AG08396 (cell line): ENCODE measurements at regions not wholly inside any gene's neighbourhood (a gene's known extent, or its start where the extent isn't known, plus 50 kb on each side); places are given as distances from the start of the nearest gene placed in this dataset.
"Not testable (repeated sequence)": the region's sequence is repeated elsewhere in the genome, so short reads cannot be mapped to it uniquely, and the experiment has no call there.

Source experiments
- DNase-seq: peaks from one replicate; pipeline ENCODE4 v3.0.0; 2012; ENCODE audit warnings: low spot score, mixed read lengths

DNA sequence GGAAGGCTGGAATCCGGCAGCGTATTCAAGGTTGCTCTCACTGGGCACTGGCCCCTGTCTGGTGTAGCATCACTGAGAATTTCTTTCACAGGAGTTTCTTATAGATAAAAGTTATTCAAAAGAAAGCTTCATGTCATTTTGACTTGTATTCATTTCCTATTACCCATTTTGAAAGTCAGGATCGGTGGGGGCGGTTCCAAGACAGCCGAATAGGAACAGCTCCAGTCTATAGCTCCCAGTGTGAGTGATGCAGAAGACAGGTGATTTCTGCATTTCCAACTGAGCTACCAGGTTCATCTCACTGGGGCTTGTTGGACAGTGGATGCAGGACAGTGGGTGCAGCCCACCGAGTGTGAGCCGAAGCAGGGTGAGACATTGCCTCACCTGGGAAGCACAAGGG, 51.5 kb upstream of the CDC42EP3 start:
- not testable (repeated sequence) for DNase-seq

DNA sequence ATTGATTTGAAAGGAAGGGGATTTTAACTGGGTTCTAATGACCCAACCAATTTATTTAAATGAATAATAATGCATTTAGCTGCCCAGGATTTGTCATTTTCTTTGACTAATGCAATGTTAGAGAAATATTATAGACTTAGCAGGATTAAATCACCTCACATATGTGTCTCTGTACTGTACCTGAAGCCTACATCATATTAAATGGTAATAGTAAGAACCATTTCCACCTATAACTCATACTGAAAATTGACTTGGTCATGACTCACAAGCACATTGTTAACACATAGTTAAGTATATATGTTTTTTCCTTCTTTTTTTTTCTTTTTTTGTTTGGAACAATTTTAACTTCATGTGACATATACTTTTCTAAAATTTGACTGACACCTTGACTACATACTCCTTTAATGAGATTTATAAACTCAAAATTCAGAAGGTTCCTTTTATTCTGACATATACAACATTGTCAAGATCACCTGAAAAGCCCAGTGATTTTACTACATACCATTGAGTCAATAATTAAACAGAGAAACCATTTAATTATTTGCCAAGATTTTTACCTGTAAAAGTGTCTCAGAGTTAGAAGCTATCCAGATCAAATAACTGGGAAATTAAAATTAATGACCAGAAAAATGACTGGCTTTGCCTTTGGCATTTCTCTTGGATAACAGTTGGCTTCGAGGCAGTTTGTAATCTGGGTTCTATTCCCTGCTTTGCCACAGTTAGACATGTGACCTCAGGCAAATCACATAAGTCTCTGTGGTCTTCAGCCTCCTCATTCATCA, 58.8 kb upstream of the CDC42EP3 start:
- DNase-seq = no peak

GRCh38 chr2:37732412-37732811, 61.0 kb upstream of the CDC42EP3 start:
- not testable (repeated sequence) for DNase-seq

- no peak for DNase-seq
Observed at GRCh38 chr2:37733251-37733650, 61.8 kb upstream of the CDC42EP3 start.

- DNase-seq = not testable (repeated sequence)
Observed at GRCh38 chr2:37733955-37734354, 62.5 kb upstream of the CDC42EP3 start.

DNA sequence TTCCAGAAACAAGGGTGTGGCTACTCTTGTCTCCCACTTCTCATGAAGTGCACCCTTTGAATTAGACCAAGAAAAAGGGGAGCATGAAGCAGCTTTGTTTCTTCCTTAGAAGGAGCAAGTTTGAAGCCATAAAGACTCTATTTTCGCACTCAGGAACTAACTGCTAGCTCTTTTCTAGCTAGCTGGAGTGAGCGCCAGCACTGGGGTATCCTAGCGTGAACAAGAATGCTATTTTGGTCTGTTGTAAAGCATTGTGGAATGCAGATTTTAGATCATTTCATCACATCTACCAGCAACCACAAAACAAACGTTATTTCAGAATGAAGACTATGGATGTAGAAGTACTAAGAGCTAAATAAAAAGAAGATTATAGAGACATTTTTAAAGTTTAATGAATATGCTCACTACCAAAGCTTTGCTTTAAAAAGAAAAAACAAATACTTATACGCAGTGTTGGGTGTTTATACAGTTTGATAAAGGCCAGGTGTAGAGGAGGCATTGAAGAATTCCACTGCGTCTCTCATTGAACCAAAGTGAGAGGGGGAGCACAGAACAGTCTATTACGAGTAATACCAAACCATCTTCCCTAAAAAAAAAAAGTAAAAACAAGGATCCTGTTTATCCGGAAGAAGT, 63.6 kb upstream of the CDC42EP3 start:
- DNase-seq = not testable (repeated sequence)

DNA sequence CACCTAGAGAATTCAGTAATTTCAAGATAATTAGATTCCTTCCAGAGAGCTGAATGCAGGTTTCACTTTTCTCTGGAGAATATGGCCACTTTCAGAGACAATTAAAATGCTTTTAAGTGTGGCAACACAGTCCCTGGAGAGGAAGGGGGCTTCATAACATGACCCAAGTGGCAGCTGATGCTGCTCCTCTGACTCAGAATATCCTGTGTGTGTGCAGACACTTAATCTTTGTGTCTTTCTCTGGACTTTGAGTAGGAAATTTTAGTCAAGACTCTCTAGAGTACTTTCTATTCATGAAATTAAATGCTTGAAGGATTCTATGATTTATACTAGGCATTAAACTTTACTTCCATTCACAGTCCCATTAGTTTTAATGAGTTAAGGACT, 64.1 kb upstream of the CDC42EP3 start:
- DNase-seq = not testable (repeated sequence)

GRCh38 chr2:37737507-37737906, 66.1 kb upstream of the CDC42EP3 start:
- no peak for DNase-seq

DNA sequence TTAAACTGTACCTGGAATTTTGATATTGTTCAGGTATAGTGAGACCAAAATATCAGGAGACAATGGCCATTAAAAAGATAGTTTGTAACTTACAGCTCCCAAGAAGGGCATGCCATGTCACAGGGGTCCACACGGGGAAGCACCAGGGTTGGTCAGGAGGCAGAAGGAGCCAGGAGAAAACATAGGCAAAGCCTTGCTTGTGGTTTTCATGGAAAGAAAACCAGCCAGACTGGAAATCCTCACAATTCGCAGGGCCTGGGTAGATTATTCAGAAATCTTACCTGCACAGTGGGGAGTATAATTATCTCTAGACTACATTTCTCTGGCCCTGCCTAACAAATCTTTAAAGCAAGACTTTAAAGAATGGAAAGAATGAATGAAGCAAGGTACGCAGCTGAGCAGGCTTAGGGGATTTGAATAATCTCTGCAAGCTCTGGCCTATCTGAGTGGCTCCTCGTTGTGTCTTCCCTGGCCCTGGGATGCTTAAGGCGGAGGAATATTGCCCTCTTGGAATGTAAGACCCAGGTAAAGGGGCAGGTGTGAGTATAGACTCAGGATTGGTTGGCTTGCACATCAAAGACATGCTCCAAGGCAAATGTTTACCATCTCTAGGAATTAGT, 66.9 kb upstream of the CDC42EP3 start:
- DNase-seq = no peak

- DNase-seq = no peak
Observed at GRCh38 chr2:37739153-37739552, 67.7 kb upstream of the CDC42EP3 start.

DNA sequence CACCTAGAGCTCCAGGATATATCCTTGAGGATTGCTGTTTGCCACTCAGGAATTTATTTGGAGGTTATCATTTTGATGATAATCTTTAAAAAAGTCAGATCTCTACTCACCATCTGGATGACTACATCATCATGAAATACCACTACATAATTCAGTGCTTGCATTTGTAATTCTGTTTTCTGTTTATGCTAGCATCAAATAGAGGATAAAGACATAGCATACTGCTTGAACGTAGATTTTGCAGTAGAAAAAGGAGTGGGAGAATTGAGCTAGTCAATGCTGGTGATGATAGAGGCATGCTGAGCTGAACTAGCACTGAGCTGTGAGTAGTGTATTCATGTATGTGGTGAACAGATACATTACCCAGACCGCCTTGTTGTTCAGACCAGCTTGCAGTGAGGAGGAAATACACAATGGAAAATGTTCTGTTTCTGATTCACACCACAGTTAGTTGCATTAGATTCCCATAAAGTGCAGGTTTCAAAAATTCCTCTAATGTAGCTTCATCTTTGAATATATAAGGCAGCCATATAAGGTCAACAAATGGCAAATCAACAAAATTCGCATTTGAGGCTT, 68.8 kb upstream of the CDC42EP3 start:
- no peak for DNase-seq

- DNase-seq = no peak
Observed at GRCh38 chr2:37742286-37742685, 70.8 kb upstream of the CDC42EP3 start.

- no peak for DNase-seq
Observed at GRCh38 chr2:37744010-37744409, 72.6 kb upstream of the CDC42EP3 start.

DNA sequence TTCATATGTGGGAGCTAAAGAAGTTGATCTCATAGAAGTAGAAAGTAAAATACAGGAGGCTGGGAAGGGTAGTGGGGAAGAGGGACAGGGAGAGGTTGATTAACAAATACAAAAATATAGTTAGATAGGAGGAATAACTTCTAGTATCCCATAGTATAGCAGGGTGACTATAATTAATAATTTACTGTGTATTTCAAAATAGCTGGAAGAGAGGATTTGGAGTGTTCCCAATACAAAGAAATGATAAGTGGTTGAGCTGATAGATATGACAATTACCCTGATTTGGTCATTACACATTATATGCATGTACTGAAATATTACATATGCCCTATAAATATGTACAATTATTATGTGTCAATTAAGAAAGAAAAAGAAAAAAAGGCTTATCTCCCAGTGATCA, 73.5 kb upstream of the CDC42EP3 start:
- DNase-seq = not testable (repeated sequence)

DNA sequence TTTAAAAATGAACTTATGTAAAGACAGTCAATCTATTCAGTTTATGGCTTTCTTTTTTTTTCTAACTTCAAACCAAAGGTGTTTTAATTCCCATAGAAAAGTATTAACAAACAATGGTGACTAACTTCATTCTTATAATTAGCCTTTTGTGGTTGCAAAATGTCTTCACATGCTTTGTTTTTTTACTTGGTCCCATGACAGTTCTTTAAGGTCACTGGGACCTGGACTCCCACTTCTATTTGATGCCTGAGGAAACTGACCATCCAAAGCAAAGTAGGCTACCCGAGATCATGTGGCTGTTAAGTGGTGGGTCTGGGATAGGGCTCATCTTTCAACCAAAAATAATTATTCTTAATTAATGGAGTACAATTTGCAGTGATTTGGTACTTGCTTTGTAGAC, 74.6 kb upstream of the CDC42EP3 start:
- not testable (repeated sequence) for DNase-seq

- DNase-seq = no peak
Observed at GRCh38 chr2:37746883-37747282, 75.4 kb upstream of the CDC42EP3 start.

DNA sequence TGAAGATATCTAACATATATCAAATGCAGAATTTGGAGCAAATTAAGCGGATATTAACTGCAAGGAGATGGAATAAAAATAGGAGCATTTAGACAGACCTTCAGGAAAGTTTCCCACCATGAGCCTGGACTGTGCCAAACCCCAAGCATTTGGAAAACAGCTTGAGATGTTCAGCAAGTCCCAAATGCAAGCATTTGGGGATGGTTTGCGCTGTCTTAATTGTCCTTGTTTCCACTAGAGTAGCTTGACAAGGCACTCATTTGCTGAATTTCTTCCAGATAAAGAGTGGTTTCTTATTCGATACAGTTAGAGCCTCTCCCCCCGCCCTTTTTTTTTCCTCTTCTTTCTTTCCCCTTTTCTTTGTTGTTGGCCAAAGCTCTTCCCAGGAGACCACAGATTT, 77.1 kb upstream of the CDC42EP3 start:
- no peak for DNase-seq

DNA sequence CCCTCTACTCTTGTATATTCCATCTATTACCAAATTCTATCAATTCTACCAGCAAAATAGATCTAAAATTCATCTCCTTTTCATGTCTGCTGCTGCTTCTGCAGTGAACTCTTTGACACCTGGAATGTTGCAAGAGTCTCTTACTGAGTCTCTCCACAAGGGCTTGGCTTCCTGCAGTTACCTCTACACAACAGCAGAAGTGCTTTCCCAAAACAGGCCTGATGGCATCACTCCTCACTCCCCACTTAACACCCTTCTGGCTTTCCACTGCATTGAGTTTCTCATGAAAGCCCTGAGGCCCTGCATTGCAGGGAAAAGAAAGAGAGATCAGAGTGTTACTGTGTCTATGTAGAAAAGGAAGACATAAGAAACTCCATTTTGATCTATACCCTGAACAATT, 78.8 kb upstream of the CDC42EP3 start:
- not testable (repeated sequence) for DNase-seq

- DNase-seq = no peak
Observed at GRCh38 chr2:37752766-37753165, 81.3 kb upstream of the CDC42EP3 start.

GRCh38 chr2:37753758-37754157, 82.3 kb upstream of the CDC42EP3 start:
- no peak for DNase-seq

GRCh38 chr2:37755961-37756559, 84.6 kb upstream of the CDC42EP3 start:
- not testable (repeated sequence) for DNase-seq

GRCh38 chr2:37757456-37757855, 86.0 kb upstream of the CDC42EP3 start:
- DNase-seq = not testable (repeated sequence)
